ENCODE measurements at regions not wholly inside any gene's neighbourhood (a gene's known extent, or its start where the extent isn't known, plus 50 kb on each side); places are given as distances from the start of the nearest gene placed in this dataset.
"Not testable (repeated sequence)": the region's sequence is repeated elsewhere in the genome, so short reads cannot be mapped to it uniquely, and the experiment has no call there.

GRCh38 chr2:106004851-106005250 lies 189.2 kb downstream of the UXS1 start:
- ATAC-seq, result no peak
- no peak for TF ChIP-seq CTCF (IDR thresholded peaks at IDR 0.05)
- Histone ChIP-seq H3K36me3 (ENCODE audit: low read depth) (no peaks in the 10 kb centered on the region), H3K9me3 (peaks cover 38% of the 10 kb centered on the region), H3K4me3 (no peak overlapping the region), H3K4me1 (ENCODE audit: low read depth) (no peaks in the 10 kb centered on the region)
- DNase-seq, result no peak
- intact Hi-C loops (cut with DNase I, micrococcal nuclease), result no loop called here

GRCh38 chr2:105999211-105999989 lies 194.7 kb downstream of the UXS1 start:
- no peaks in the 10 kb centered on the region for H3K36me3 ChIP-seq (ENCODE audit: low read depth)
- H3K4me3 ChIP-seq, result no peak overlapping the region
- ATAC-seq (no peak), DNase-seq (no peak)
- peaks cover 15% of the 10 kb centered on the region for H3K9me3 ChIP-seq
- no peak for TF ChIP-seq CTCF (IDR thresholded peaks at IDR 0.05)
- no peaks in the 10 kb centered on the region for H3K4me1 ChIP-seq (ENCODE audit: low read depth)
- intact Hi-C loops (cut with DNase I, micrococcal nuclease), result no loop called here

GRCh38 chr2:105997711-105998110 lies 196.4 kb downstream of the UXS1 start:
- DNase-seq (no peak), ATAC-seq (no peak)
- intact Hi-C loops (cut with DNase I, micrococcal nuclease), result no loop called here
- H3K4me1 ChIP-seq (ENCODE audit: low read depth), result no peaks in the 10 kb centered on the region
- no peaks in the 10 kb centered on the region for H3K36me3 ChIP-seq (ENCODE audit: low read depth)
- no peak for TF ChIP-seq CTCF (IDR thresholded peaks at IDR 0.05)
- no peak overlapping the region for H3K4me3 ChIP-seq
- H3K9me3 ChIP-seq, result peaks cover 17% of the 10 kb centered on the region

GRCh38 chr2:105990624-105991023 lies 203.5 kb downstream of the UXS1 start:
- DNase-seq (no peak), ATAC-seq (no peak)
- Histone ChIP-seq H3K4me3 (no peak overlapping the region), H3K4me1 (ENCODE audit: low read depth) (no peaks in the 10 kb centered on the region), H3K9me3 (peaks cover 27% of the 10 kb centered on the region), H3K36me3 (ENCODE audit: low read depth) (no peaks in the 10 kb centered on the region)
- intact Hi-C loops (cut with DNase I, micrococcal nuclease), result no loop called here
- TF ChIP-seq CTCF (IDR thresholded peaks at IDR 0.05), result no peak

- H3K4me1 ChIP-seq (ENCODE audit: low read depth); intact Hi-C loops (cut with DNase I, micrococcal nuclease); DNase-seq; H3K36me3 ChIP-seq (ENCODE audit: low read depth); ATAC-seq; H3K4me3 ChIP-seq: not testable (repeated sequence)
- peaks cover 23% of the 10 kb centered on the region for H3K9me3 ChIP-seq
Measured at GRCh38 chr2:105989803-105990202, 204.3 kb downstream of the UXS1 start.

- TF ChIP-seq CTCF (IDR thresholded peaks at IDR 0.05), result no peak
- intact Hi-C loops (cut with DNase I, micrococcal nuclease), result no loop called here
- ATAC-seq (no peak), DNase-seq (no peak)
- Histone ChIP-seq H3K36me3 (ENCODE audit: low read depth) (no peaks in the 10 kb centered on the region), H3K9me3 (peaks cover 15% of the 10 kb centered on the region), H3K4me3 (no peak overlapping the region), H3K4me1 (ENCODE audit: low read depth) (no peaks in the 10 kb centered on the region)
Measured at GRCh38 chr2:105989070-105989469, 205.0 kb downstream of the UXS1 start.
